ENCODE measurements at regions not wholly inside any gene's neighbourhood (a gene's known extent, or its start where the extent isn't known, plus 50 kb on each side); places are given as distances from the start of the nearest gene placed in this dataset.

- Mint-ChIP-seq H3K27me3 (peaks cover 3% of the 10 kb centered on the region), H3K4me1 (no peaks in the 10 kb centered on the region), H3K4me3 (no peak overlapping the region), H3K27ac (no peak overlapping the region), H3K9me3 (ENCODE audit: insufficient read depth) (no peaks in the 10 kb centered on the region)
- ChIA-PET CTCF (no interaction called here), POLR2A (no interaction called here)
- Histone ChIP-seq H3K9me3 (ENCODE audit: control extremely low read depth in 1 of 3, control insufficient read depth in 2 of 3, insufficient read depth in 1 of 3, low read length in 2 of 3) (peaks cover 0 to 8% (median 0%) of the 10 kb centered on the region in 3 donors), H3K4me1 (ENCODE audit: control insufficient read depth in 2 of 2, insufficient read depth in 2 of 2, low read length in 2 of 2) (no peaks in the 10 kb centered on the region), H3K4me2 (replicated peaks; ENCODE audit: low read depth, low read length, poor library complexity, severe bottlenecking) (no peak overlapping the region), H3K9ac (ENCODE audit: low read length) (no peak overlapping the region), H3K4me3 (ENCODE audit: control extremely low read depth in 1 of 5, extremely low read depth in 1 of 5, insufficient read depth in 1 of 5, low read depth in 2 of 5, low read length in 4 of 5) (no peak overlapping the region), H3K27me3 (replicated peaks in 1 of 4; ENCODE audit: control extremely low read depth in 1 of 4, control insufficient read depth in 3 of 4, insufficient read depth in 4 of 4, low read length in 3 of 4) (no peaks in the 10 kb centered on the region), H3K36me3 (replicated peaks in 1 of 2; ENCODE audit: control extremely low read depth in 1 of 2, control insufficient read depth in 1 of 2, extremely low read depth in 1 of 2, insufficient read depth in 2 of 2, low read length in 1 of 2) (no peaks in the 10 kb centered on the region), H4K20me1 (ENCODE audit: control insufficient read depth, insufficient read depth, low read length, poor library complexity, severe bottlenecking) (no peaks in the 10 kb centered on the region), H3K79me2 (ENCODE audit: control insufficient read depth, insufficient read depth, low read length) (no peaks in the 10 kb centered on the region), H3K27ac (ENCODE audit: low read length in 2 of 2) (no peak overlapping the region), H2AFZ (ENCODE audit: insufficient read depth, low read depth, low read length, poor library complexity, severe bottlenecking) (no peak overlapping the region)
- TF ChIP-seq CTCF (IDR thresholded peaks at IDR 0.05) = no peak
- TF ChIP-seq EZH2 (IDR thresholded peaks at IDR 0.05; ENCODE audit: borderline replicate concordance, insufficient read depth, low read depth, low read length, poor library complexity, severe bottlenecking) = no peak
- intact Hi-C loops (cut with micrococcal nuclease) = no loop called here
- WGBS (ENCODE audit: insufficient coverage) = 94% methylated on average over 30 of the region's 38 CpGs
- no peak for ATAC-seq (ENCODE audit: low read depth)
- no peak for DNase-seq
These were observed 171.5 kb downstream of the NXNL2 start for GRCh38 chr9:88706193-88707113.

- Histone ChIP-seq H3K4me1 (ENCODE audit: control insufficient read depth in 2 of 2, insufficient read depth in 2 of 2, low read length in 2 of 2) (no peaks in the 10 kb centered on the region), H3K79me2 (ENCODE audit: control insufficient read depth, insufficient read depth, low read length) (no peaks in the 10 kb centered on the region), H2AFZ (ENCODE audit: insufficient read depth, low read depth, low read length, poor library complexity, severe bottlenecking) (no peak overlapping the region), H3K4me3 (ENCODE audit: control extremely low read depth in 1 of 5, extremely low read depth in 1 of 5, insufficient read depth in 1 of 5, low read depth in 2 of 5, low read length in 4 of 5) (no peak overlapping the region), H3K27me3 (replicated peaks in 1 of 4; ENCODE audit: control extremely low read depth in 1 of 4, control insufficient read depth in 3 of 4, insufficient read depth in 4 of 4, low read length in 3 of 4) (no peaks in the 10 kb centered on the region), H3K9me3 (ENCODE audit: control extremely low read depth in 1 of 3, control insufficient read depth in 2 of 3, insufficient read depth in 1 of 3, low read length in 2 of 3) (peaks cover 0 to 8% (median 3%) of the 10 kb centered on the region in 3 donors), H3K27ac (ENCODE audit: low read length in 2 of 2) (no peak overlapping the region), H4K20me1 (ENCODE audit: control insufficient read depth, insufficient read depth, low read length, poor library complexity, severe bottlenecking) (no peaks in the 10 kb centered on the region), H3K9ac (ENCODE audit: low read length) (no peak overlapping the region), H3K4me2 (replicated peaks; ENCODE audit: low read depth, low read length, poor library complexity, severe bottlenecking) (no peak overlapping the region), H3K36me3 (replicated peaks in 1 of 2; ENCODE audit: control extremely low read depth in 1 of 2, control insufficient read depth in 1 of 2, extremely low read depth in 1 of 2, insufficient read depth in 2 of 2, low read length in 1 of 2) (no peaks in the 10 kb centered on the region)
- H3K27me3 Mint-ChIP-seq = peaks cover 5% of the 10 kb centered on the region
- no peak for ATAC-seq (ENCODE audit: low read depth)
- no peak for TF ChIP-seq EZH2 (IDR thresholded peaks at IDR 0.05; ENCODE audit: borderline replicate concordance, insufficient read depth, low read depth, low read length, poor library complexity, severe bottlenecking)
- TF ChIP-seq CTCF (IDR thresholded peaks at IDR 0.05) = no peak
- no peak overlapping the region for H3K4me3 Mint-ChIP-seq
- WGBS (ENCODE audit: insufficient coverage) = 89% methylated on average over 1 of the region's 2 CpGs
- no peaks in the 10 kb centered on the region for H3K4me1 Mint-ChIP-seq
- intact Hi-C loops (cut with micrococcal nuclease) = no loop called here
- H3K27ac Mint-ChIP-seq = no peak overlapping the region
- no peak for DNase-seq
- H3K9me3 Mint-ChIP-seq (ENCODE audit: insufficient read depth) = no peaks in the 10 kb centered on the region
- ChIA-PET POLR2A (no interaction called here), CTCF (no interaction called here)
These were observed 175.5 kb downstream of the NXNL2 start for GRCh38 chr9:88710449-88710848.

Measured in B cell (primary cell).